ENCODE measurements at regions not wholly inside any gene's neighbourhood (a gene's known extent, or its start where the extent isn't known, plus 50 kb on each side); places are given as distances from the start of the nearest gene placed in this dataset.

DNA sequence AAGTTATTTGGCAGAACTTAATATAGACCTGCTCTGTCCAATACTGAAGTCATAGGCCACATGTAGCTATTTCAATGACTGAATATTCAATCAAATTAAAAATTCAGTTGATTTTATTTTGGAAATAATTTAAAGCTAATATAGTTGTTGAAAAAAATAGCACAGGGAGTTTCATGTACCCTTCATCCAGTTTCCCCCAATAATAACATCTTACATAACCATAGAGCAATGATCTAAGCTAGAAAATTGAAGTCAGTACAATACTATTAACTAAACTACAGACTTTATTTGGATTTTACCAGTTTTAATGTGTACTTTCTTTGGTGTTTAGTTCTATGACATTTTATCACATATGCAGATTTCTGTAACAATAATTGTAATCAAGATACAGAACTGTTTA, 212.2 kb upstream of the HDDC2 start:
- TF ChIP-seq POLR2A (IDR thresholded peaks at IDR 0.05; ENCODE audit: low read length) = no peak
- no peak for TF ChIP-seq GATA1 (IDR thresholded peaks at IDR 0.05; ENCODE audit: low read depth, low read length)
